PC-9 (cell line): ENCODE measurements at regions not wholly inside any gene's neighbourhood (a gene's known extent, or its start where the extent isn't known, plus 50 kb on each side); places are given as distances from the start of the nearest gene placed in this dataset.

Experiments used
- CTCF ChIP-seq: fragments of 200-600 bp; sonication (generic); conservative IDR thresholded peaks from 2 replicates; pipeline ENCODE4 v1.6.1; 2017; ENCODE audit warnings: mixed run types, antibody characterized with exemption, mild to moderate bottlenecking, moderate library complexity
- EZH2 ChIP-seq: fragments of 200-600 bp; sonication (generic); IDR thresholded peaks from 2 replicates; pipeline ENCODE4 v1.8.0; 2017; ENCODE audit warnings: antibody characterized with exemption, low read depth

- TF ChIP-seq CTCF (no peak), EZH2 (no peak)
Measured at GRCh38 chr12:107254258-107254856, 161.0 kb upstream of the CRY1 start.
